ENCODE measurements at regions not wholly inside any gene's neighbourhood (a gene's known extent, or its start where the extent isn't known, plus 50 kb on each side); places are given as distances from the start of the nearest gene placed in this dataset.
"Not testable (repeated sequence)": the region's sequence is repeated elsewhere in the genome, so short reads cannot be mapped to it uniquely, and the experiment has no call there.

- TF ChIP-seq EZH2 (IDR thresholded peaks at IDR 0.05; ENCODE audit: insufficient read depth, poor library complexity, severe bottlenecking); EZH2phosphoT487 (IDR thresholded peaks at IDR 0.05; ENCODE audit: insufficient read depth, low read depth): not testable (repeated sequence)
Measured at GRCh38 chr21:10368323-10368798, 153.0 kb upstream of the TPTE start.
